HG03558 (cell line): ENCODE measurements at regions not wholly inside any gene's neighbourhood (a gene's known extent, or its start where the extent isn't known, plus 50 kb on each side); places are given as distances from the start of the nearest gene placed in this dataset.

Experiments
- ATAC-seq: cut with Tn5 transposase; IDR thresholded peaks from one replicate; pipeline ENCODE4 v1.9.1; 2021; ENCODE audit warnings: moderate number of reproducible peaks; ENCODE audit not compliant: unreplicated experiment; ENCODE audit errors: extremely low read depth

DNA sequence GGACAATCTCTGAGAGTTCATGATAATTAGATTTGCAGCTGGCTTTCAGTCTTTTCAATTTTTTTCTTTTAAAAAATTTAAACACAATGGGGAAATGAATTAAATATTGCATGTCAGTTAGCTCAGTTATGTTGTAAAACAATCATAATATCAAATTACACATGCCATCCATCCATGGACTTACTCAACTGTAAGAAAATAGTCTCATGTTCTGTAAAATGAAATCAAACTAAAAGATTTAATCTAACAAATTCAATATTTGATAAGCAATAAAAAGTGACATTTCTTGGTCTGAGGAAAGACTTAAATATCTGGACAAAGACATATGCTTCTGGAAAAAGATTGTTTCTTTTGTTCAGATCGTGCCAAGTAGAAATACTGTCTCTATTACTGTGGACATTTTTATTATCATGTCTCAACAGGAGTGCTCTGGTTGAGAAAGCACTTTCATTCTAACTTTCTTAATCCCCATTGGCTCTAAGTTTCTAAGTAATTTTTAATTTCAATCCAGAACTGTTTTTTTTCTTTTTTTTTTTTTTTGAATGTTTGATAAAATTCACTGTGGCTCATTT is 179.2 kb upstream of the FAM3C start:
- ATAC-seq = no peak

DNA sequence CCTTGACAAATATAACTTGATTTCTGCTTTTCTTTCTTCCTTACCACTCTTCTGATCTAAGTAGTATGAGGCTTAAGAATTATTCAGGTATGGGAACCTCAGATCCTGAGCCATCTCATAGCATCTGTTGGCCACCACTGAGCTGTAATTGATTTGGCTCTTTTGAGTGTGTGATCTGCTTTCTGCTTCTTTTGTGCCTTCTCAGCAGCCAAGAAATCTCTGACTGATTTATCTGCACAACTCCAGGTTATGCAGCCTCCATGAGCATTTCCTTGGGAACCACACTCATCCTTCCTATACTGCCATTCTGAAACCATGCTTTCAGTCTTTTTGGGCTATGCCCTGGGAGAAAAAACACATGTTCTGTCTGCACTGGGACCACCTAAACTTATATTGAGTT is 178.0 kb upstream of the FAM3C start:
- no peak for ATAC-seq

GRCh38 chr7:121572615-121573014 is 176.5 kb upstream of the FAM3C start:
- no peak for ATAC-seq

DNA sequence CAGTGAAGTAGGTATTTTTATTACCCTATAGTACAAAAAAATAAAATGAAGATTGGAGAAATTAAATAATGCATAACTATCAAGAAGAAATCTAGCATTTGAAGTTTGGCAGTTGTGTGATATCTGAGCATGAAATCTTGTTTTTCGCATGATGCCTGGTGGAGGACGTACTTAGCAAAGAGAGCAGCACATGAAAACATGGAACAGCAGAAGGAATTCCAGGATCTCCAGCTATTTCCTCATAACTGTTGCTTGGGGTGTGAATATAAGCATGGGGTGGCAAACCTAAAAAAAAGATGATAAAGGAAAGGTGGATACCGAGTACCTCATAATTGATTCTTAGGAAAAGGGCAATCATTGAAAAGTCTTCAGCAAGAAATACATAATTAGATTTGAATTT is 174.3 kb upstream of the FAM3C start:
- ATAC-seq = no peak

GRCh38 chr7:121563177-121563576 is 167.1 kb upstream of the FAM3C start:
- no peak for ATAC-seq

- ATAC-seq = no peak
These were observed 166.2 kb upstream of the FAM3C start for GRCh38 chr7:121562259-121562658.

GRCh38 chr7:121561717-121562116 is 165.6 kb upstream of the FAM3C start:
- ATAC-seq = no peak

DNA sequence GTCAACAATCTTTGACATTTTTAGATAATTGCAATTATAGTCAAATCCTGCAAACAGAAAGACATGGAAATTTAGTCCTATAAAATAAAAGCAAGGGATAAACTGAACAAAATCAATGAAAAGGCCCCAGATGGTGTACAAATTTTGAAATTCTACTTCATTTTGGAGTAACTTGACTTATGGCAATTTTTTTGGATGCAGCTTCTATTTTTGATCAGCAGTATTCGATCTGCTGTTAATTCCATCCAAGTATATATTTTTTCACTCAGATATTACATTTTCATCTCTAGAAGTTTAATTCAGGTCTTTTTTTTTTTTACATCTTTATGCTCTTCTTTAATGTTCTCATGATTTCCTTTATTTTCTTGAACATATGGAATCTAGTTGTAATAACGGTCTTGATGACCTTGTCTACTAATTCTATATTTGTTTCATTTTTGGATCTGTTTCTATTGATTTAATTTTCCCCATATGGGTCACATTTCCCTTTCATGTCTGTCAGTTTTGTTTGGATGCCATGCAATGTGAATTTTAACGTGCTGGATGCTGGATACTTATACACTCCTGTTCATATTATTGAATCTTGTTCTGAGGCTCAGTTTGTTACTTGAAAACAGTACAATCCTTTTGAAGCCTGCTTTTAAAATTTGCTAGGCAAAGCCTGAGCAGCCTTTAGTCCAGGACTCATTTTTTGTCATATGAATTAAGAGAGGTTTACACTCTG is 164.3 kb upstream of the FAM3C start:
- no peak for ATAC-seq

GRCh38 chr7:121558288-121558687 is 162.2 kb upstream of the FAM3C start:
- no peak for ATAC-seq

DNA sequence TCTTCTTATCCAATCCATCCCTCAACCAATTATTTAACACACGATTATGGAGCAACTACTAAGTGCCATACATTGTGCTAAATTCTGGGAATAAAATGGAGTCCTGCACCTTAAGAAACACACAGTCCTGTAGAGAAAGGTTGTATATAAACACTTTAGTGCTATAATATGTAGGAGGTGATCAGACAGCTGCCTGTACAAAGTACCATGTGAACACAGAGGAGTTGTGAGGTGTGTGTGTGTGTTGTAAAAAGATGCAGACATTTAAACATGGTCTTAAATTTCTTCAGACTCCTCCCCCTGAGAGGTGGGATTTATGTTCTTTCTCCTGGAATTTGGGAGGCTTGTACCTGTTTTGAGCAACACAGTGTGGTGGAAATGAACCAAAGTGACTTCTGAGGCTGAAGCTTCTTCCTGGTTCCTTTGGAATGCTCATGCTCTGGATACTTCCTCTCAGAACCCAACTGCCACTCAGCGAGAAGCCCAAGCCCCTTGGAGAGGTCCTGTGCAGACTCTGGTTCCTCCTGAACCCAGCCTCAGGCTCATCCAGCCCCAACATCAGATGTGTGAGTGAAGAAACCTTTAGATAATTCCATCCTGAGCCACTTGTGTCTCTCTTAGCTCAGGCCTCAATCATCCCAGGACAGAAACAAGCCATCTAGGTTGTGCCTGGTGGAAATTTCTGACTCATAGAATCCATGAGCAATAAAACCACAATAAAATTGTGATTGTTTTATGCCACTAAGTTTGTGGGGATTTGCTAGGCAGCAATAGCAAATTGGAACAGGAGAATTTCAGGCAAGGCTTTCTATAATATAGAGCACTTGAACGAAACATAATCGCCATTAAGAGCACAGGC is 161.2 kb upstream of the FAM3C start:
- ATAC-seq = no peak

DNA sequence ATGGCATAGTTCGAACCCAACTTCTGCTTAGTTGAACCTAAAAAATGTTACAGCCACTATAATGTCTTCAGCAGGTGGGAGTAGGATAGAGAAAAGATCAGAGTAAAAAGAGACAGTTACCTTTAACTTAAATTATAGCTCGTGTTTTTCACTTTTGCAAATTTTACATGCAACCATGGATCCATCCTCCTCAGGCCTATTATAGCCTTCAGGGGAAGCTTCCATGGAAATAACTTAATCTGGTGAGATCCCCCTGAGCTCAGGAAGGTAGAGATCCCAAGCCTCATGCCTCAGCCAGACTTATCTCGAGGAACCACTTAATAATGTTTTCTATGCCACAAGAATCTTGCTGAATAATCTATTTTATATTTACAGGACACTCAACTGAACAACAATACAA is 159.4 kb upstream of the FAM3C start:
- ATAC-seq = no peak

DNA sequence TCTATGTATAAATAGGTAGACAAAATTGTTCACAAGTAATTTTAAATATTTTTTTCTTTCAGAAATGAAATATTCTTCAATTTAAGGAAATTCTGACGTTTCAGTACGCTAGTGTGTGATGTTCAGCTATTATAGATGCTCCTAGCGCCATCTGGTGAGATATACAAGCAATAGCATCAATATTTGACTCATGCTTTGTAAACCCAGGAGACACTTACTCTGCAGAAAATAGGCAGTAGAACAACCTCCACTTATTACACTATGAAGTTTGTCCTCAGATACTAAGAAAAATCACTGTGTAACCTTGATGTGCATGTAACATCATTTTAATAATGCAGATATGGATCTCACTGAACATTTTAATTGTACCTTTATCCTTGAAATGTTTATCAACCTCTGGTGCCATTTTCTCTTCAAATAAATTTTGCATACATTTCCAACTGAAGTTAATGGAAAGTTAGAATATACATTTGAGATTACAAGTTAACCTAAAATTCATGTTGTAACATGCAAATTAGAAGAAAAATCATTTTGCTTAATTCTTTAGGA is 151.5 kb upstream of the FAM3C start:
- peak; percentile 48 for ATAC-seq

DNA sequence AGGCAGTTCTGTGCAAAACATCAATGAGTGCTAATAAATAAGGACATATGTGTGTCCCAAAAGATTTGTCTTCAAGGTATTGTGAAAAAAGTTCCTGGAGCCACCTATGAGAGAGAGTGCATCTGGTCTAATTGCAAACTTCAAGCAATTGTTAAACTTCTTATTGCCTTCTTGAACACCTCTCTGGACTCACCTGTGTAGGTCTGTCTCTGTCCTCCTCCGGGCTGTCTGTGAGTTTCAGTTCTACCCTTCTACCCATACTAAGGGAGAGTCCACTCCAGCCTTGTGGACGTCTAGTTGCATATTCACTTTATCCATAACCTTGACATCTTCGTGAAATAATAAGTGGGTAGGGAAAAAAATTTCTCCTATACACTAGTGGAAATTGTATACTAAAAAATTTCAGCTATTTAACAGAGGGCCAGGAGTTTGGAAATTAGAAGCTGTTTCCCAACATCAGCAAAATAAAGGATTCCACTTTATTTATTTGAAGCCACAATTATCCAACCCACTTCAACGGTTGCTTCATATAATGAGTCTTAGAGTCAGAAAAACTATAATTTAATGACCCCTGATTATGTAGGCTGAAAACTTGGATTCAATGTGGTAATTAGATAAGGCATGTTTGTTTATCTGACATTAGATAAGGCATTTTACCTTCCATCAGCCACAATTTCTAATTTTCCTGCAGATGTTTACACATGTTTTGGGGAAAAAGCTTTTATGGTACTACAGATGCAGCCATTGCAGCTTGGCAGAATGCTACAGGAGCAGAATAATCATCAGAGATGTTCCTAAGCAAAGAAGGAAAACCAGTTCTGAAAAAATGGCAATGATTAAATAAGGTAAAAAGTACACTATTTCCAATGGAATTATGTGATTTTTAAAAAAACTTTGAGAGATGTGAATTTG is 150.8 kb upstream of the FAM3C start:
- ATAC-seq = no peak

GRCh38 chr7:121545418-121545817 is 149.3 kb upstream of the FAM3C start:
- ATAC-seq = no peak

DNA sequence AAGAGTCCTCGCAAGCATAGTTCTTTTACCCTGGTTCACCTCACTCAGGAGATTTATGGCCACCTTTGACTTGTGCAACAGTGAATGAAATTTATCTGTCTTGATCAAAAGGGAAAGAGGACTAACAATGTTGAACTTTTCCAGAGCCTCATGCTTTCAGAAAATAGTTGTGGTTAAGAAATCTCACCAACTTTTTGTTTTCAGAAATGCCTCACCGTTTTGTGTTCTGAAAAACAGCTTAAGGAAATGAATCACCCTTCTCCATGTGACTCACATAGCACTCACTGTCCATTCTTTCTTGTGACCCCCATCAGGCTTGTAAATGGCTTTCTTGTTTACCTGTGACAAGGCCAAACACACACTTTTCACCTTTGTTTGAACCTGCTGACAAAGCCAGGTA is 148.6 kb upstream of the FAM3C start:
- peak; percentile 67 for ATAC-seq

DNA sequence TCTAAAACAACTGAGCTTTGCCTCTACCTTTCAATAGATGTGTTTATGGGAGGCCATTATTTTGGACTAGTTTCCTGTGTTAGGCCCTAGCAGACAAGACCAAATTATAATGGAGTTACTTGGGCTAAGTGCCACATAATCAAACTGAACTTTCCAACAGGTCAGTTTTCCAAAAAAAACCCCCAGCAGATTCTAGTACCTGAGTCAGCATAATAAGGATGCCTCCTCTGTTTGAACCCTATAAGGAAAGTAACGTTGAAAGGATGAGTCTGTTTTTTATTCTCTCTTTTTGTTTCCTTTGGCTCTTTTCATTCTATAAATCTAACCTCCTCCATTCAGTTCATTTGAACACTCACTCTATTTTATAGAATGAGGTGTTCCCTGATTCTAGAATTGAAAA is 148.1 kb upstream of the FAM3C start:
- no peak for ATAC-seq

DNA sequence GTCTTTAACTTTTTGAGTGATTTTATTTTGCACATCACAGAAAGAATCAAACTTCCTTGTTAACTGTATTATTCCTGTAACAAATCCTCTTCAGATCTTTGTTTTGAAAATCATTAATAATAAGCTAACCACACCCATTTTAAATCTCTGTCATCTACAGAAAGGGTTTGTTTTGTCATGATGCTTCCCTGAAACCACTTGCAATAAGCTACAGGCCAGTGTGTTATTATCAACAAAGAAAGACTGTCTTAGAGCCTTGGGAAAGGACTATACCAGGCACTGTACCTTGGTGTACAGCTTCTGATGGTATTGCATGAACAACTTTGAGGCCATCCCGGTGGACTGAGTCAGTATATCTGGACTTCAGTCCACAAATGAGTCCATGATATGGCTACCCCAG is 145.3 kb upstream of the FAM3C start:
- ATAC-seq = no peak

- no peak for ATAC-seq
These were observed 144.0 kb upstream of the FAM3C start for GRCh38 chr7:121540138-121540537.

DNA sequence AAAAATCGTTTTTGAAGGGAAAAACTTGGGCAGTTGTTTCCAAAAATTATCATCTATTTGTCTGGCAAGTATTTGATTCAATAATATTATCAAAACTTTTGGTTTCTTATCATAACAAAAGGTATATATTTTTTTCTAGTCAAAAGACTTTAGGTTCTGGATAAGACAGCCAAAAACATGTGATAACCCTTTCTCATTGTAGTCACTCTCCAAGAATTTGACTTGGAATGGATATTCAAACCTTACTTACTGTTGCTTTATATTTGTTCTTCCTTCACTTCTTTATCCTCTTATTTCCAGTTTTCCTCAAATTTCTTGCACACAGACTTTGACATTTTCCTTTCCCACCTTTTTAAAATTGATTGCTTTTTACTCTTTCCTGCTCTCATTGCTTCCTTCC is 140.9 kb upstream of the FAM3C start:
- no peak for ATAC-seq
